NB4 (cell line): ENCODE measurements at regions not wholly inside any gene's neighbourhood (a gene's known extent, or its start where the extent isn't known, plus 50 kb on each side); places are given as distances from the start of the nearest gene placed in this dataset.

Experiments used
- DNase-seq: peaks from one replicate; pipeline ENCODE4 v3.0.0; 2010; ENCODE audit warnings: low read depth
- H3K4me3 ChIP-seq: one replicate; pipeline ENCODE4 v1.5.1; 2011; ENCODE audit warnings: mild to moderate bottlenecking, low read depth, low read length, moderate library complexity
- CTCF ChIP-seq: IDR thresholded peaks from one replicate; pipeline ENCODE4 v1.5.1; 2012; ENCODE audit warnings: low read depth, low read length
- MAX ChIP-seq: IDR thresholded peaks from 2 replicates; pipeline ENCODE4 v1.6.1; 2011; ENCODE audit warnings: low read depth, low read length
- MYC ChIP-seq: IDR thresholded peaks from 2 replicates; pipeline ENCODE4 v1.6.1; 2011; ENCODE audit warnings: low read depth, low read length
- POLR2A ChIP-seq: IDR thresholded peaks from 2 replicates; pipeline ENCODE4 v1.6.1; 2011; ENCODE audit warnings: mild to moderate bottlenecking; ENCODE audit not compliant: insufficient read length; ENCODE audit errors: extremely low read depth

- no peak for DNase-seq
- TF ChIP-seq CTCF (no peak), MAX (no peak), POLR2A (no peak), MYC (no peak)
- no peak overlapping the region for H3K4me3 ChIP-seq
Measured at GRCh38 chr9:7542126-7542525, 257.5 kb downstream of the DMAC1 start.

GRCh38 chr9:7536310-7536939 is 263.2 kb downstream of the DMAC1 start:
- TF ChIP-seq CTCF (peak; percentile 94), MAX (no peak; the same call in 1 of the 2 replicates)
- peak; percentile 80 for DNase-seq
- H3K4me3 ChIP-seq, result no peak overlapping the region

GRCh38 chr9:7534211-7534935 is 265.2 kb downstream of the DMAC1 start:
- DNase-seq, result no peak
- TF ChIP-seq POLR2A, result no peak
- TF ChIP-seq MAX, result no peak
- H3K4me3 ChIP-seq, result no peak overlapping the region

- H3K4me3 ChIP-seq, result no peak overlapping the region
- DNase-seq, result no peak
- TF ChIP-seq POLR2A (no peak), CTCF (no peak), MYC (no peak), MAX (no peak)
Measured at GRCh38 chr9:7533376-7534090, 266.0 kb downstream of the DMAC1 start.

GRCh38 chr9:7523426-7524043 is 276.0 kb downstream of the DMAC1 start:
- no peak for DNase-seq
- H3K4me3 ChIP-seq, result no peak overlapping the region
- TF ChIP-seq POLR2A (no peak), MAX (no peak), CTCF (no peak), MYC (no peak)
